ENCODE measurements at regions not wholly inside any gene's neighbourhood (a gene's known extent, or its start where the extent isn't known, plus 50 kb on each side); places are given as distances from the start of the nearest gene placed in this dataset.

GRCh38 chr12:24175929-24176328 is 226.5 kb upstream of the SOX5 start:
- no peak for DNase-seq (ENCODE audit: low read depth, low spot score)
- no peaks in the 10 kb centered on the region for H3K27me3 Mint-ChIP-seq (ENCODE audit: low read depth)
- H3K4me3 Mint-ChIP-seq = no peak overlapping the region
- H3K27ac Mint-ChIP-seq (ENCODE audit: unreplicated experiment) = peak overlapping the region; percentile 28
- H3K9me3 Mint-ChIP-seq = peaks cover 8% of the 10 kb centered on the region
- H3K36me3 Mint-ChIP-seq (ENCODE audit: low read depth) = peaks cover 8% of the 10 kb centered on the region
- peaks cover 20% of the 10 kb centered on the region for H3K4me1 Mint-ChIP-seq
- TF ChIP-seq CTCF (conservative IDR thresholded peaks at IDR 0.05) = no peak

GRCh38 chr12:24175284-24175683 is 225.8 kb upstream of the SOX5 start:
- H3K4me3 Mint-ChIP-seq = no peak overlapping the region
- no peak for DNase-seq (ENCODE audit: low read depth, low spot score)
- H3K27ac Mint-ChIP-seq (ENCODE audit: unreplicated experiment) = no peak overlapping the region
- H3K36me3 Mint-ChIP-seq (ENCODE audit: low read depth) = peaks cover 8% of the 10 kb centered on the region
- no peaks in the 10 kb centered on the region for H3K27me3 Mint-ChIP-seq (ENCODE audit: low read depth)
- no peak for TF ChIP-seq CTCF (conservative IDR thresholded peaks at IDR 0.05)
- H3K4me1 Mint-ChIP-seq = peaks cover 20% of the 10 kb centered on the region
- H3K9me3 Mint-ChIP-seq = peaks cover 4% of the 10 kb centered on the region

- Mint-ChIP-seq H3K4me3 (no peak overlapping the region), H3K9me3 (peaks cover 3% of the 10 kb centered on the region), H3K27me3 (ENCODE audit: low read depth) (no peaks in the 10 kb centered on the region)
These were observed 223.6 kb upstream of the SOX5 start for GRCh38 chr12:24173067-24173466.

GRCh38 chr12:24172773-24173066 is 223.2 kb upstream of the SOX5 start:
- TF ChIP-seq CTCF (conservative IDR thresholded peaks at IDR 0.05) = no peak
- peaks cover 26% of the 10 kb centered on the region for H3K4me1 Mint-ChIP-seq
- peak overlapping the region; percentile 45 for H3K27ac Mint-ChIP-seq (ENCODE audit: unreplicated experiment)
- peaks cover 3% of the 10 kb centered on the region for H3K9me3 Mint-ChIP-seq
- peaks cover 8% of the 10 kb centered on the region for H3K36me3 Mint-ChIP-seq (ENCODE audit: low read depth)
- H3K4me3 Mint-ChIP-seq = no peak overlapping the region
- H3K27me3 Mint-ChIP-seq (ENCODE audit: low read depth) = no peaks in the 10 kb centered on the region
- DNase-seq (ENCODE audit: low read depth, low spot score) = no peak

More at GRCh38 chr12:24173067-24173466, 223.6 kb upstream of the SOX5 start:
- H3K27ac Mint-ChIP-seq (ENCODE audit: unreplicated experiment) = peak overlapping the region; percentile 2
- peaks cover 8% of the 10 kb centered on the region for H3K36me3 Mint-ChIP-seq (ENCODE audit: low read depth)
- peaks cover 26% of the 10 kb centered on the region for H3K4me1 Mint-ChIP-seq
- TF ChIP-seq CTCF (conservative IDR thresholded peaks at IDR 0.05) = no peak
- no peak for DNase-seq (ENCODE audit: low read depth, low spot score)

GRCh38 chr12:24172031-24172772 is 222.7 kb upstream of the SOX5 start:
- H3K4me3 Mint-ChIP-seq = no peak overlapping the region
- peaks cover 8% of the 10 kb centered on the region for H3K36me3 Mint-ChIP-seq (ENCODE audit: low read depth)
- DNase-seq (ENCODE audit: low read depth, low spot score) = no peak
- H3K4me1 Mint-ChIP-seq = peaks cover 26% of the 10 kb centered on the region
- peaks cover 3% of the 10 kb centered on the region for H3K9me3 Mint-ChIP-seq
- H3K27ac Mint-ChIP-seq (ENCODE audit: unreplicated experiment) = peak overlapping the region; percentile 45
- no peaks in the 10 kb centered on the region for H3K27me3 Mint-ChIP-seq (ENCODE audit: low read depth)
- TF ChIP-seq CTCF (conservative IDR thresholded peaks at IDR 0.05) = no peak
